WTC11 (cell line): ENCODE measurements at regions not wholly inside any gene's neighbourhood (a gene's known extent, or its start where the extent isn't known, plus 50 kb on each side); places are given as distances from the start of the nearest gene placed in this dataset.

ENCODE experiments used
- ATAC-seq: fragments of 200-7000 bp; cut with Tn5 transposase; 2 replicates; pipeline ENCODE4 v1.10.0; 2021; ENCODE audit warnings: mild to moderate bottlenecking, moderate library complexity
- CTCF ChIA-PET: fragments of 300-600 bp; sonication (Branson Sonifier 250); formaldehyde crosslinking; loops from one replicate; lab custom pipeline; 2021; ENCODE audit warnings: antibody characterized with exemption; lab: Charles Lee
- POLR2A ChIA-PET: fragments of 350-600 bp; sonication (Branson Sonifier 250); formaldehyde crosslinking; loops from one replicate; lab custom pipeline; 2021; ENCODE audit warnings: antibody characterized with exemption; lab: Charles Lee
- DNase-seq: peaks from one replicate; pipeline ENCODE4 v3.0.0; 2021; ENCODE audit warnings: low spot score
- H3K27ac Mint-ChIP-seq: 2 replicates; pipeline ENCODE4 v1.8.0; 2021; ENCODE audit warnings: mixed read lengths
- H3K27me3 Mint-ChIP-seq: 2 replicates; pipeline ENCODE4 v1.8.0; 2021; ENCODE audit warnings: low read depth, mild to moderate bottlenecking, moderate library complexity, mixed read lengths
- H3K36me3 Mint-ChIP-seq: 2 replicates; pipeline ENCODE4 v1.8.0; 2021; ENCODE audit warnings: mixed read lengths
- H3K4me1 Mint-ChIP-seq: 2 replicates; pipeline ENCODE4 v1.8.0; 2022; ENCODE audit warnings: mixed read lengths
- H3K4me3 Mint-ChIP-seq: 2 replicates; pipeline ENCODE4 v1.8.0; 2021; ENCODE audit warnings: mild to moderate bottlenecking, moderate library complexity, mixed read lengths
- H3K9me3 Mint-ChIP-seq: 2 replicates; pipeline ENCODE4 v1.8.0; 2021; ENCODE audit warnings: mixed read lengths
- AR ChIP-seq: fragments of 250-450 bp; sonication (Bioruptor Pico); IDR thresholded peaks from 2 replicates; pipeline ENCODE4 v1.9.0; 2021; ENCODE audit warnings: mild to moderate bottlenecking
- CBFB ChIP-seq: sonication (generic); formaldehyde crosslinking; IDR thresholded peaks from 2 replicates; pipeline ENCODE4 v1.8.1; 2022; ENCODE audit warnings: mild to moderate bottlenecking, low read depth, missing genetic modification reagents
- CDX4 ChIP-seq: fragments of 250-450 bp; sonication (Bioruptor Pico); IDR thresholded peaks from 2 replicates; pipeline ENCODE4 v1.9.0; 2021; ENCODE audit warnings: moderate library complexity, mild to moderate bottlenecking, inconsistent platforms, borderline replicate concordance
- ELF4 ChIP-seq: sonication (generic); formaldehyde crosslinking; IDR thresholded peaks from 2 replicates; pipeline ENCODE4 v1.8.1; 2022; ENCODE audit warnings: low read depth, mild to moderate bottlenecking, moderate library complexity, missing genetic modification reagents
- ERG ChIP-seq: fragments of 250-450 bp; sonication (Bioruptor Pico); IDR thresholded peaks from 2 replicates; pipeline ENCODE4 v1.8.0; 2021; ENCODE audit warnings: mild to moderate bottlenecking
- ETV6 ChIP-seq: sonication (generic); formaldehyde crosslinking; IDR thresholded peaks from 2 replicates; pipeline ENCODE4 v1.8.1; 2022; ENCODE audit warnings: mild to moderate bottlenecking, missing genetic modification reagents
- FOXK1 ChIP-seq: sonication (generic); formaldehyde crosslinking; IDR thresholded peaks from 2 replicates; pipeline ENCODE4 v1.8.0; 2022; ENCODE audit warnings: mild to moderate bottlenecking, moderate library complexity, missing genetic modification reagents
- IRF1 ChIP-seq: sonication (generic); formaldehyde crosslinking; IDR thresholded peaks from 2 replicates; pipeline ENCODE4 v1.8.0; 2023; ENCODE audit warnings: missing genetic modification reagents
- JAZF1 ChIP-seq: fragments of 250-450 bp; sonication (Bioruptor Pico); IDR thresholded peaks from 2 replicates; pipeline ENCODE4 v1.9.0; 2021; ENCODE audit warnings: moderate library complexity, mild to moderate bottlenecking, inconsistent platforms
- NR3C1 ChIP-seq: sonication (generic); formaldehyde crosslinking; conservative IDR thresholded peaks from 2 replicates; pipeline ENCODE4 v1.8.1; 2023; ENCODE audit warnings: low read depth, mild to moderate bottlenecking, missing genetic modification reagents
- PRDM15 ChIP-seq: sonication (generic); formaldehyde crosslinking; IDR thresholded peaks from 2 replicates; pipeline ENCODE4 v1.8.0; 2022; ENCODE audit warnings: missing genetic modification reagents
- RELA ChIP-seq: sonication (generic); formaldehyde crosslinking; IDR thresholded peaks from 2 replicates; pipeline ENCODE4 v1.8.1; 2022; ENCODE audit warnings: missing genetic modification reagents, mild to moderate bottlenecking, borderline replicate concordance
- RORB ChIP-seq: fragments of 250-450 bp; sonication (Bioruptor Pico); IDR thresholded peaks from 2 replicates; pipeline ENCODE4 v1.9.0; 2021; ENCODE audit warnings: mild to moderate bottlenecking
- SP1 ChIP-seq: sonication (generic); formaldehyde crosslinking; conservative IDR thresholded peaks from 2 replicates; pipeline ENCODE4 v1.8.1; 2022; ENCODE audit warnings: missing genetic modification reagents
- TP53 ChIP-seq: sonication (generic); formaldehyde crosslinking; IDR thresholded peaks from 2 replicates; pipeline ENCODE4 v1.8.1; 2023; ENCODE audit warnings: mild to moderate bottlenecking, missing genetic modification reagents
- ZBTB21 ChIP-seq: sonication (generic); formaldehyde crosslinking; IDR thresholded peaks from 2 replicates; pipeline ENCODE4 v1.8.1; 2023; ENCODE audit warnings: mild to moderate bottlenecking, missing genetic modification reagents, borderline replicate concordance
- ZNF138 ChIP-seq: sonication (generic); formaldehyde crosslinking; conservative IDR thresholded peaks from 2 replicates; pipeline ENCODE4 v1.8.1; 2022; ENCODE audit warnings: mild to moderate bottlenecking, moderate library complexity, missing genetic modification reagents
- ZNF281 ChIP-seq: sonication (generic); formaldehyde crosslinking; IDR thresholded peaks from 2 replicates; pipeline ENCODE4 v1.8.0; 2023; ENCODE audit warnings: mild to moderate bottlenecking, missing genetic modification reagents
- ZNF425 ChIP-seq: fragments of 250-450 bp; sonication (Bioruptor Pico); conservative IDR thresholded peaks from 2 replicates; pipeline ENCODE4 v1.9.0; 2021; ENCODE audit warnings: mild to moderate bottlenecking
- ZNF671 ChIP-seq: fragments of 250-450 bp; sonication (Bioruptor Pico); IDR thresholded peaks from 2 replicates; pipeline ENCODE4 v1.8.0; 2021; ENCODE audit warnings: mild to moderate bottlenecking

GRCh38 chr10:113345826-113346624, 206.8 kb upstream of the HABP2 start (continued):
- TF ChIP-seq PRDM15 (CRISPR knock-in tag) (no peak), SP1 (CRISPR knock-in tag) (no peak), ETV6 (no peak), RELA (no peak), AR (CRISPR knock-in tag) (no peak), JAZF1 (no peak), ERG (no peak), RORB (no peak), ZNF425 (CRISPR knock-in tag) (no peak), ZBTB21 (CRISPR knock-in tag) (no peak), CDX4 (CRISPR knock-in tag) (no peak), CBFB (CRISPR knock-in tag) (no peak)

GRCh38 chr10:113347508-113347907, 205.3 kb upstream of the HABP2 start:
- CTCF ChIA-PET = interaction anchor here (2.5 kb wide), 1 partner anchor 37 kb away, joined by 9 read pairs; no protein-coding TSS in a partner anchor
- Mint-ChIP-seq H3K4me3 (no peak overlapping the region), H3K4me1 (peaks cover 28% of the 10 kb centered on the region), H3K27me3 (no peaks in the 10 kb centered on the region; the same call in 1 of the 2 replicates), H3K9me3 (peaks cover 5% of the 10 kb centered on the region), H3K36me3 (no peaks in the 10 kb centered on the region; the same call in 1 of the 2 replicates), H3K27ac (no peak overlapping the region)
- ATAC-seq (no peak), DNase-seq (no peak)
- POLR2A ChIA-PET = no interaction called here
- TF ChIP-seq TP53 (no peak), IRF1 (CRISPR knock-in tag) (no peak), ZNF281 (no peak), ERG (no peak), ELF4 (CRISPR knock-in tag) (no peak), ZNF671 (CRISPR knock-in tag) (no peak), NR3C1 (CRISPR knock-in tag) (no peak), RORB (no peak), ZNF138 (CRISPR knock-in tag) (no peak), FOXK1 (no peak)
